ENCODE measurements at regions not wholly inside any gene's neighbourhood (a gene's known extent, or its start where the extent isn't known, plus 50 kb on each side); places are given as distances from the start of the nearest gene placed in this dataset.
A peak's percentile ranks its signal among the peaks of the same experiment; 100 is the strongest.
"Not testable (repeated sequence)": the region's sequence is repeated elsewhere in the genome, so short reads cannot be mapped to it uniquely, and the experiment has no call there.

GRCh38 chr14:50018201-50018932, 98.0 kb downstream of the VCPKMT start:
- peak; percentile 41 for DNase-seq (ENCODE audit: low spot score)

GRCh38 chr14:50018933-50019210, 97.5 kb downstream of the VCPKMT start:
- DNase-seq (ENCODE audit: low spot score): no peak

GRCh38 chr14:50020184-50020583, 96.2 kb downstream of the VCPKMT start:
- DNase-seq (ENCODE audit: low spot score): no peak

- DNase-seq (ENCODE audit: low spot score): no peak
These were observed 95.6 kb downstream of the VCPKMT start for GRCh38 chr14:50020799-50021198.

- no peak for DNase-seq (ENCODE audit: low spot score)
These were observed 94.9 kb downstream of the VCPKMT start for GRCh38 chr14:50021261-50022031.

GRCh38 chr14:50022661-50023060, 93.7 kb downstream of the VCPKMT start:
- DNase-seq (ENCODE audit: low spot score): no peak

- DNase-seq (ENCODE audit: low spot score): peak; percentile 86
These were observed 92.5 kb downstream of the VCPKMT start for GRCh38 chr14:50023671-50024490.

GRCh38 chr14:50025073-50025472, 91.3 kb downstream of the VCPKMT start:
- no peak for DNase-seq (ENCODE audit: low spot score)

GRCh38 chr14:50025776-50026175, 90.6 kb downstream of the VCPKMT start:
- no peak for DNase-seq (ENCODE audit: low spot score)

- DNase-seq (ENCODE audit: low spot score): no peak
These were observed 90.0 kb downstream of the VCPKMT start for GRCh38 chr14:50026396-50026795.

GRCh38 chr14:50027816-50028215, 88.6 kb downstream of the VCPKMT start:
- no peak for DNase-seq (ENCODE audit: low spot score)

- DNase-seq (ENCODE audit: low spot score): no peak
These were observed 87.9 kb downstream of the VCPKMT start for GRCh38 chr14:50028458-50028857.

- DNase-seq (ENCODE audit: low spot score): no peak
These were observed 86.3 kb downstream of the VCPKMT start for GRCh38 chr14:50030036-50030435.

- DNase-seq (ENCODE audit: low spot score): not testable (repeated sequence)
These were observed 85.5 kb downstream of the VCPKMT start for GRCh38 chr14:50030911-50031310.

GRCh38 chr14:50031602-50032313, 84.6 kb downstream of the VCPKMT start:
- peak; percentile 58 for DNase-seq (ENCODE audit: low spot score)

GRCh38 chr14:50032462-50033167, 83.8 kb downstream of the VCPKMT start:
- not testable (repeated sequence) for DNase-seq (ENCODE audit: low spot score)

GRCh38 chr14:50035214-50035613, 81.2 kb downstream of the VCPKMT start:
- no peak for DNase-seq (ENCODE audit: low spot score)

- DNase-seq (ENCODE audit: low spot score): no peak
These were observed 80.2 kb downstream of the VCPKMT start for GRCh38 chr14:50036211-50036610.

GRCh38 chr14:50036637-50037036, 79.7 kb downstream of the VCPKMT start:
- no peak for DNase-seq (ENCODE audit: low spot score)

- DNase-seq (ENCODE audit: low spot score): no peak
These were observed 79.1 kb downstream of the VCPKMT start for GRCh38 chr14:50037240-50037639.

- no peak for DNase-seq (ENCODE audit: low spot score)
These were observed 78.5 kb downstream of the VCPKMT start for GRCh38 chr14:50037852-50038251.
